IPS-20b (cell line): ENCODE measurements at regions not wholly inside any gene's neighbourhood (a gene's known extent, or its start where the extent isn't known, plus 50 kb on each side); places are given as distances from the start of the nearest gene placed in this dataset.

ENCODE experiments used
- H3K27ac ChIP-seq: one replicate; pipeline ENCODE4 v1.5.1; 2013; ENCODE audit warnings: low read length
- H3K27me3 ChIP-seq: 2 replicates; pipeline ENCODE4 v1.6.1; 2013; ENCODE audit warnings: mild to moderate bottlenecking, low read length, inconsistent platforms; ENCODE audit not compliant: insufficient read depth
- H3K36me3 ChIP-seq: 2 replicates; pipeline ENCODE4 v1.6.1; 2013; ENCODE audit warnings: low read depth, mild to moderate bottlenecking, inconsistent platforms, low read length, moderate library complexity; ENCODE audit not compliant: insufficient read depth
- H3K4me1 ChIP-seq: 2 replicates; pipeline ENCODE4 v1.6.1; 2013; ENCODE audit warnings: mild to moderate bottlenecking, control low read depth, inconsistent platforms, low read length, moderate library complexity; ENCODE audit not compliant: insufficient read depth
- H3K4me3 ChIP-seq: 2 replicates; pipeline ENCODE4 v1.5.1; 2013; ENCODE audit warnings: mild to moderate bottlenecking, low read length, inconsistent platforms
- H3K9ac ChIP-seq: 2 replicates; pipeline ENCODE4 v1.6.1; 2013; ENCODE audit warnings: low read depth, mild to moderate bottlenecking, inconsistent platforms, low read length, moderate library complexity
- H3K9me3 ChIP-seq: 2 replicates; pipeline ENCODE4 v1.6.1; 2013; ENCODE audit warnings: mild to moderate bottlenecking, low read depth, low read length, inconsistent platforms; ENCODE audit not compliant: insufficient read depth

DNA sequence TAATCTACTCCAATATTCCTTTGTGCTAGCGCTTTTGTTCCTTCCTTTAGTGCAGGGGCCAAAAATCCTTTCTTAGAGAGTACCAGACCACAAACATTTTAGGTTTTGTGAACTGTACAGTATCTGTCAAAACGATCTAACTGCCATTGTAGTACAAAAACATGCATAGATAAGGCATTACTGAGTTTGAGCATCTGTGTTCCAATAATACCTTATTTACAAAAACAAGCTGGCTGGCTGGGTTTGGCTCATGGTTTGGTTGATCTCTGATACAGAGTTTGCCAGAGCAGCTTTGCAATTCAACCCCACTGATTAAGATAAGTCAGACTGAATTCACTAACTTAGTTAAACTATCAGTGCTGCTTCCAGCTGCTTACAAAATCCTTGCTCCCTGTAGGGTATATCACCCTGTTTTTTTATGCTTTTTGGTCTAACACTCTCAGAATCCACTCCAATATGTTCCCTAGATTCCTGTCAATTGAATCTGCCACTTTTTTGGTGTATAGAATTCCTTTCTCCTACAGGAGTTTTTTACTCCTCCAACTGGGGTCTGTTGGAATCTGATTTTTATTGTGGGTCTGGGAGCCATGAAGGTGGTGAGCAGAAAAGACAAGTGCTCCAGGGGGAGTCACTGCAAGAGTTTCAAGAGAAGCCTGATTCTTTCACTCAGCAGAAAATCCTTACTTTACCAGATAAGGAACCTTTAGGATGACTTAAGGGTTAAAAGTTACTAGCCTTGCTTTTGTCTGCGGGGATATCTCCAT is 1399.4 kb downstream of the EFNB2 start:
- no peak overlapping the region for H3K9ac ChIP-seq
- H3K36me3 ChIP-seq = no peaks in the 10 kb centered on the region
- H3K4me3 ChIP-seq = no peak overlapping the region
- H3K27me3 ChIP-seq = no peaks in the 10 kb centered on the region
- no peaks in the 10 kb centered on the region for H3K4me1 ChIP-seq
- no peak overlapping the region for H3K27ac ChIP-seq
- H3K9me3 ChIP-seq = no peaks in the 10 kb centered on the region

DNA sequence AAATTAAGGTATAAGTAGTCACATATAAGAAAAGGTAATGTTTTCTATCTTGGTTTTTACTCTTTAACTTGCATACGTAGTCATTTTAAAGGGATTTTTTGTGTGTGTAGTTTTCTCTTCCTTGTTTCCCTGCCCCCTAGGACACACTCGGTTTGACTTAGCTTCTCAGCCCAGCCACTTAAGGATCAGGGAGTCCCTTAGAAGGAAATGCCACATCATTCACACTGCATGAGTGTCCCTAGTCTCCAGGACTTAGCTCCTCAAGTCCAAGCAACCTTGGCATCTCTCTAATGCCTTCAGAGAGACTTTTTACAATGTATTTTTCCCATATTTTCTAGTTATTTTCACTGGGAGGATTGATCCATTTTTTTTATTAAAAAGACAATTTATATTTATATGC is 1407.7 kb downstream of the EFNB2 start:
- Histone ChIP-seq H3K4me1 (no peaks in the 10 kb centered on the region), H3K9me3 (no peaks in the 10 kb centered on the region), H3K9ac (no peak overlapping the region), H3K27me3 (no peaks in the 10 kb centered on the region), H3K4me3 (no peak overlapping the region), H3K27ac (no peak overlapping the region), H3K36me3 (no peaks in the 10 kb centered on the region)

DNA sequence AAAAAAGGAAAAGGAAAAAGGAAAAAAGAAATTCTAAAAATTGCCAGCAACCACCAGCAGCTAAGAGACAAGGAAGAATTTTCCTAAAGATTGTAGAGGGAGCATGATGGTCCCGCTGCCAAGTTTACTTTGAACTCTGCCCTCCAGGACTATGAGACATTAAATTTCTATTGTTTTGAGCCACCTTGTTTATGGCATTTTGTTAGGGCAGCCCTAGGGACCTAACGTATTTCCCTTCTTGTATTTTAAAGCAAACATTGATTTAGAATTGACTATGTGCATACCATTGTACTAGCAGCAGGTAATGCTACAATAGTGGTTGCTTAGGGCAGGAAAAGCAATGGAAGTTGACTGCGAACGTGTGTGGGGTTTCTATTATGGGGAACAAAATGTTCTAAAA is 1414.2 kb downstream of the EFNB2 start:
- H3K4me1 ChIP-seq = no peaks in the 10 kb centered on the region
- no peak overlapping the region for H3K27ac ChIP-seq
- H3K27me3 ChIP-seq = no peaks in the 10 kb centered on the region
- no peaks in the 10 kb centered on the region for H3K9me3 ChIP-seq
- H3K4me3 ChIP-seq = no peak overlapping the region
- no peaks in the 10 kb centered on the region for H3K36me3 ChIP-seq
- H3K9ac ChIP-seq = no peak overlapping the region

DNA sequence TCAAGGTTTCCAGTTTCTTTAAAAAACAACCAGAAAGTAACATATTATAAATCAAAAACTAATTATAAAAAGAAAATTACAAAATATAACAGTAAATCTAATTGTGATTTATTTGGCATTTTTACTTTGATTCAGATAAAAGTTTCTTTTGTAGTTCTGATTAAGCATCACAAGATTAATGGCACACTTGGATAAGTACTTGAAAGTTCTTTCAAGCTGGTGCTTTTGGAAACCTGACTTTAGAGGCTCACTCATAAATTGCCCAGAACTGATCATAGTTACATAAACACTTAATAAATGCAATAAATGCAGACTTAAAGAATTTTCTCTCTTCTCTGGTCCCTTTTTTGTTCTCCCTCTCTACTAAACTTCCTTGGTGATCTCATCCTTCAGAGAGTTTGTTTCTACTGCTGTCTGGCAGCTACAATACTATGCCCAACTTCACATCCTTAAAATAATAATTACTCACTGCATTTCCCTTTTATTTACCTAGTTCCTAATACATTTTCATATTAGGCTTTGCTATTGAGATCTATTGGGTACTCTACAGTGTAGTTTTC is 1417.0 kb downstream of the EFNB2 start:
- Histone ChIP-seq H3K4me3 (no peak overlapping the region), H3K36me3 (no peaks in the 10 kb centered on the region), H3K4me1 (no peaks in the 10 kb centered on the region), H3K9me3 (no peaks in the 10 kb centered on the region), H3K27me3 (no peaks in the 10 kb centered on the region), H3K9ac (no peak overlapping the region), H3K27ac (no peak overlapping the region)

DNA sequence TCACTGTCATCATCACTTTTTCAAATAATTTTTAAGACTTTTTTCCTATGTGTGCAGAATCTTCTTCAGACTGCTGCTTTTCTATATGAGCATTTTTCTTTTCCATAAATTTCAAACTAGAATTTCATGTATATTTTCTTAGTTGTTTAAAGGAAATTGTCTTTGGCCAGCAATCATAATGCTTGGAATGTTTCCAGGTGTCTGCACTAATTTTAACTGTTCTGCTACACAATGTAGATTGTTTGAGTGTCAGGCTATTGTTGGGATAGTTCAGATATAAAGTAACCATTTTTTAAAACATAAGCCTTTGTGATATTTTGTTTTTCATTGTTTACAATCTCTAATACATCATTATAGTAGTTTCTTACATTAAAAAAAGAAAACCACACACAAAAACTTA is 1418.5 kb downstream of the EFNB2 start:
- no peaks in the 10 kb centered on the region for H3K9me3 ChIP-seq
- H3K27me3 ChIP-seq = no peaks in the 10 kb centered on the region
- H3K4me1 ChIP-seq = no peaks in the 10 kb centered on the region
- no peaks in the 10 kb centered on the region for H3K36me3 ChIP-seq
- H3K4me3 ChIP-seq = no peak overlapping the region
- H3K9ac ChIP-seq = no peak overlapping the region
- H3K27ac ChIP-seq = no peak overlapping the region

DNA sequence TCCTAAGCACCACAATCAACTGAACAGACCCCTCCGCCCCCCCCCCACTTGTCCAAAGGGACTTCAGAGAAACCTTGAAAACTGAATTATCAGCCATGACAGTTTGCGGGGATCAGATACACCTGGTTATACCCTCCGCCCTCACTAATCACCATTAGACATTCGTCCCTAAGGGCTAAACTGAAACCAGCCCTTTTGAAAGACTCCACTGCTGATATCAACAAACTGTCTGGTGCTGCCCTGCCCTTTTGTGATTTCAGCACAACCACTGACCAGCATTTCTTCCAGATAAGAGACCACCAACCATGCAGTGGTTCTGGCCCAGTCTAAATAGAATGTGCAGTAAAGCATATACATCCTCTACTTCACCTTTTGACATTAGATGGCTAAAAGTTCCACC is 1422.9 kb downstream of the EFNB2 start:
- peaks cover 3% of the 10 kb centered on the region; the same call in 1 of the 2 replicates for H3K4me1 ChIP-seq
- H3K36me3 ChIP-seq = no peaks in the 10 kb centered on the region
- H3K9me3 ChIP-seq = no peaks in the 10 kb centered on the region
- no peak overlapping the region for H3K27ac ChIP-seq
- H3K27me3 ChIP-seq = no peaks in the 10 kb centered on the region
- no peak overlapping the region for H3K9ac ChIP-seq
- no peak overlapping the region for H3K4me3 ChIP-seq

DNA sequence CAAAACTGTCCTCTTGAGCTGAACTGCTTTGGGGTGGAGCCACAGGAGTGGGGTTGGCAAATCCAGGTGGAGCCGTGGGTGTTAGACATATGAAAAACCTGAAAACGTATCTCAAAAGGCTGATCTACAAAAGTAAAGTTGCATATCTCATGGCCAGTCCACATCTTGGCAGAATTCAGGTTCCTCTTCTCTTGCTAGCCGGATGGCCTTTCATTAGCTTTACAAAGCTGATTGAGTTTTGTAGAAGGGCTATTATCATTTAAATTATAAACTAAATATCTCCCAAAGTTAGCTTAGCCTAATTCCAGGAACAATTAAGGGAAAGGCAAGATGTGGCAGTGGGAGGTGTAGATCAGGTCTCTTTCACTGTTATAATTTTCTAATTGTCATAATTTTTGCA is 1427.7 kb downstream of the EFNB2 start:
- Histone ChIP-seq H3K36me3 (no peaks in the 10 kb centered on the region), H3K9ac (no peak overlapping the region), H3K9me3 (no peaks in the 10 kb centered on the region), H3K27ac (no peak overlapping the region), H3K27me3 (no peaks in the 10 kb centered on the region), H3K4me1 (peaks cover 3% of the 10 kb centered on the region; the same call in 1 of the 2 replicates), H3K4me3 (no peak overlapping the region; the same call in 1 of the 2 replicates)

DNA sequence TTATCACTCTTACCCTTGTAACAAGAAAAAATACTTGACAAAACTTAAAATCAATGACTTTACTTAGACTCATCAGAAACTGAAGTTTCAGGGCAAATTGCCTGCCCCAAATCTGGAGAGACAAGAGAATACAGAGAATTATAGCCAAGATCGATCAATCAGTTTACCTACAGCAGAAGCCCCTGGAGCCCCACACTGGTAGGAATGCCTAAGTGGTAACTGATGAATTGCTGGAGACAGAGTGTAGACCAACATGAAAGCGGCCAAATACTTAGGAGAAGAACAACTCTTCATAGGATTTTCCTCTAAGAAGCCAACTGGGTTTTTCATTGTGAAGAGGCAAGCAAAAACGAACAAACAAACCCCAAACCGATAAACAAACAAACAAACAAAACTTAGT is 1430.0 kb downstream of the EFNB2 start:
- Histone ChIP-seq H3K4me3 (no peak overlapping the region), H3K9ac (no peak overlapping the region), H3K9me3 (no peaks in the 10 kb centered on the region), H3K27ac (no peak overlapping the region), H3K27me3 (no peaks in the 10 kb centered on the region), H3K4me1 (peaks cover 3% of the 10 kb centered on the region; the same call in 1 of the 2 replicates), H3K36me3 (no peaks in the 10 kb centered on the region)

DNA sequence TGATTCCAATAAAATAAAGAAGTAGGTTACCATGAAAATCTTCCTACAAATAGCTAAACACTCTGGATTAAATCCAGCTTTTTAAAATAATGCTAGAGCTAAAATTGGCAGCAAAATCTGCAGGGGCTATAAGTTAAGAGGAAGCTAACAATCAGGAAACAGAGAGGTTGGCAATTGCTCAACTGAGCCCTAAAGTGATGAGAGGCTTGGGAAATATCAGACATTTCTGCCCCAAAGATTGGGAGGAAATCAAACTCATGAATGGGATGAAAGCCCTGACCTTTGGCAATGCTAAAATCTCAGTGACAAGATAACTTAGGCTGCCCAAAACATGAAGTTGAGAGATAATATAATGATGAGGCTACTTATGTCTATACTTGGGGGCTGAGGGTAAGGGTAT is 1437.9 kb downstream of the EFNB2 start:
- no peaks in the 10 kb centered on the region for H3K36me3 ChIP-seq
- no peak overlapping the region for H3K9ac ChIP-seq
- H3K4me1 ChIP-seq = no peaks in the 10 kb centered on the region
- H3K4me3 ChIP-seq = no peak overlapping the region
- no peaks in the 10 kb centered on the region for H3K27me3 ChIP-seq
- no peaks in the 10 kb centered on the region for H3K9me3 ChIP-seq
- H3K27ac ChIP-seq = no peak overlapping the region

DNA sequence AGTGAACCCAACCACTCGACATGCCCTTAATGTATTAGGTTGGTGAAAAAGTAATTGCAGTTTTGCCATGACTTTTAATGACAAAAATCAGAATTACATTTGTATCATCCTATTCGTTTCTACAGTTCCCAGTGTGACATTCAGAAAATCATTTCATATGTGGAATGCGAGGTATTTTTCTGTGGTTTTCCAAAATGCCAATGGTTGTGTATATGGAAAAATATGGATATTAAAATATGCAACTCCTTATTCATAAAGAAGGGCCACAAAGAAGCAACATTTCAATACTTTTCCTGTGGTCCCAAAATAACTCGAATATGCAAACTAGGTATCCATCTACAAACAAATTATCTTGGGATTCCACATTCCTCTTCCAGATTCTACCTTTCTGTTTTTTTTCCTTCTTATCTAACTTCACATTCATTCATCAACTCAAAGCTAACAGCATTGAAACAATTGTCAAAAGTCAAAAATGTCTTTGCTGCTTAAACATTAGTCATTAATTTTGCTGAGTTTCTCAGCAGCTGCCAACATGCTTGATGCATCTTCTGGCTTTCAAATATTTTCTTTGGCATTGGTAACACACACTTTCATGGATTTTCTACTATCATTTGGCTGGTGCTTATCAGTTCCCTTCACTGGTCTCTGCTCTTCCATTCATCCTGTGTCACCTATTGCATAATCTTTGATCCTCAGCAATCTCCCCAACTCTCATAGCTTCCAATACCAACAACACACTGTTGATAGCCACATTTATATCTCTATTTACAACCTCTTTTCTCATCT is 1445.4 kb downstream of the EFNB2 start:
- Histone ChIP-seq H3K4me3 (no peak overlapping the region), H3K9ac (no peak overlapping the region), H3K4me1 (peaks cover 6% of the 10 kb centered on the region), H3K36me3 (no peaks in the 10 kb centered on the region), H3K9me3 (no peaks in the 10 kb centered on the region), H3K27ac (no peak overlapping the region), H3K27me3 (no peaks in the 10 kb centered on the region)

DNA sequence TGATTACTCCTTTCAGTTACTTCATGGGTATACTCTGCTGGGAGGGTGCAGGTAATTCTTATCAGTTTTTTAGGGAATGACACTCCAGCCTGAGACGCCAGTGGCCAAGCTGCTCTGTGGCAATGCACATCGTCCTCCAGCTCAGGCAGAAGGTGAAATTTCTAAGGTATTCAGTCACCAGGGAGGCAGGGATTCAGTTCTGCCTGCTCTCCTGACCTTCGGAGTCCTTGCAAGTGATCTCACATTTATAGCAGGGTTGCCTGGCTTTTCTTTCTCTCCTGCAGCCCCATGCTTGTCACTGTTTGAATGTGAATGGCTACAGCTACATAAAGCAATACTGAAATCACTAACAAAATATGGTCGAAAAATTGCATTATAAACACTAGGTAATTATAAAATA is 1447.5 kb downstream of the EFNB2 start:
- no peaks in the 10 kb centered on the region for H3K36me3 ChIP-seq
- H3K4me3 ChIP-seq = no peak overlapping the region
- H3K27me3 ChIP-seq = no peaks in the 10 kb centered on the region
- no peak overlapping the region for H3K27ac ChIP-seq
- peaks cover 6% of the 10 kb centered on the region for H3K4me1 ChIP-seq
- no peak overlapping the region for H3K9ac ChIP-seq
- no peaks in the 10 kb centered on the region for H3K9me3 ChIP-seq

DNA sequence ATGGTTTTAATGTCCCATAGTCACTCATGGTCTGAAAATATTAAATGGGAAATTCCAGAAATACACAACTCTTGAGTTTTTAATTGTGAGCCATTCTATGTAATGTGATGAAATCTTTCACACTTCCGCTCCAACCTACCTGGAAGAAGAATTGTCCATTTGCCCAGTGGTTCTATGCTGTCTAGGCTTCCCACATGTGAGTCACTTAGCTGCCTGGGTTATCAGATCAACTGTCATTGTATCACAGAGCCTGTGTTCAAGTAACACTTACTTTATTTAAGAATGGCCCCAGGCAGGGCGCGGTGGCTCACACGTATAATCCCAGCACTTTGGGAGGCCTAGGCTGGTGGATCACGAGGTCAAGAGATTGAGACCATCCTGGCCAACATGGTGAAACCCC is 1450.5 kb downstream of the EFNB2 start:
- Histone ChIP-seq H3K4me3 (no peak overlapping the region), H3K27ac (no peak overlapping the region)

More for the DNA sequence above, 1450.5 kb downstream of the EFNB2 start:
- no peaks in the 10 kb centered on the region for H3K36me3 ChIP-seq
- no peaks in the 10 kb centered on the region for H3K27me3 ChIP-seq
- peaks cover 6% of the 10 kb centered on the region for H3K4me1 ChIP-seq
- H3K9ac ChIP-seq = no peak overlapping the region
- H3K9me3 ChIP-seq = no peaks in the 10 kb centered on the region
